H1 (cell line): ENCODE measurements at regions not wholly inside any gene's neighbourhood (a gene's known extent, or its start where the extent isn't known, plus 50 kb on each side); places are given as distances from the start of the nearest gene placed in this dataset.

ENCODE experiments used
- CTCF ChIA-PET: fragments of 300-600 bp; sonication (Branson Sonifier 250); formaldehyde crosslinking; loops from one replicate; lab custom pipeline; 2021; ENCODE audit not compliant: partially characterized antibody; lab: Charles Lee
- POLR2A ChIA-PET: fragments of 300-600 bp; sonication (Branson Sonifier 250); formaldehyde crosslinking; loops from one replicate; lab custom pipeline; 2021; ENCODE audit warnings: inconsistent platforms; ENCODE audit not compliant: partially characterized antibody; lab: Charles Lee
- DNase-seq, 2 experiments: peaks; one replicate each; pipeline versions ENCODE4 v3.0.0 to v3.0.0-alpha.2; 2010 to 2022; ENCODE audit warnings: low spot score in 2 of 2, low read depth in 1 of 2, mixed read lengths in 1 of 2
- FAIRE-seq: peaks from 2 replicates; lab custom pipeline; 2011; peaks lifted over from hg19 to GRCh38; lab: Jason Lieb, UNC
- H2AFZ ChIP-seq: 2 replicates; pipeline ENCODE4 v1.8.1; 2012; ENCODE audit warnings: low read length, inconsistent platforms
- H2AK5ac ChIP-seq: 2 replicates; pipeline ENCODE4 v1.6.1; 2013; ENCODE audit warnings: low read depth, low read length
- H2BK120ac ChIP-seq: replicated peaks from 2 replicates; pipeline ENCODE3; 2013; ENCODE audit warnings: low read depth, low read length, inconsistent platforms
- H2BK12ac ChIP-seq: 2 replicates; pipeline ENCODE4 v1.6.1; 2013; ENCODE audit warnings: low read depth, low read length
- H2BK15ac ChIP-seq: 2 replicates; pipeline ENCODE4 v1.6.1; 2013; ENCODE audit warnings: low read length
- H2BK20ac ChIP-seq: 2 replicates; pipeline ENCODE4 v1.6.1; 2013; ENCODE audit warnings: low read length
- H2BK5ac ChIP-seq: 2 replicates; pipeline ENCODE4 v1.6.1; 2013; ENCODE audit warnings: low read depth, low read length
- H3K14ac ChIP-seq: 2 replicates; pipeline ENCODE4 v1.6.1; 2013; ENCODE audit warnings: inconsistent platforms; ENCODE audit not compliant: insufficient read length
- H3K18ac ChIP-seq: 2 replicates; pipeline ENCODE4 v1.6.1; 2013; ENCODE audit warnings: low read length; ENCODE audit errors: extremely low read depth
- H3K23ac ChIP-seq: 2 replicates; pipeline ENCODE4 v1.6.1; 2013; ENCODE audit warnings: inconsistent platforms; ENCODE audit not compliant: insufficient read length
- H3K23me2 ChIP-seq: 2 replicates; pipeline ENCODE4 v1.6.1; 2013; ENCODE audit warnings: low read depth, low read length
- H3K27ac ChIP-seq: 2 replicates; pipeline ENCODE4 v1.6.1; 2011; ENCODE audit warnings: low read depth, low read length, inconsistent platforms
- H3K27me3 ChIP-seq, 4 experiments: replicated peaks in 1 of 4; 1 replicate in 1 of 4; 2 replicates in 3 of 4; pipeline versions ENCODE4 v1.6.1 to v1.8.1; 2011 to 2013; ENCODE audit warnings: low read length in 3 of 4, mild to moderate bottlenecking in 3 of 4, inconsistent platforms in 2 of 4, mixed read lengths in 2 of 4, moderate library complexity in 1 of 4; ENCODE audit not compliant: control insufficient read depth in 3 of 4, insufficient read depth in 3 of 4; ENCODE audit errors: extremely low read depth in 1 of 4
- H3K36me3 ChIP-seq, 4 experiments: 2 replicates each; pipeline versions ENCODE4 v1.6.1 to v1.8.1; 2011 to 2013; ENCODE audit warnings: mild to moderate bottlenecking in 4 of 4, low read length in 3 of 4, moderate library complexity in 2 of 4, control low read depth in 1 of 4, inconsistent platforms in 1 of 4; ENCODE audit not compliant: insufficient read depth in 4 of 4, control insufficient read depth in 2 of 4
- H3K4ac ChIP-seq: replicated peaks from 2 replicates; pipeline ENCODE3; 2013; ENCODE audit warnings: low read length, low read depth, mixed read lengths, inconsistent platforms; ENCODE audit not compliant: insufficient read length
- H3K4me1 ChIP-seq, 4 experiments: replicated peaks in 1 of 4; 1 replicate in 1 of 4; 2 replicates in 3 of 4; pipeline versions ENCODE4 v1.6.1 to v1.8.1; 2011 to 2013; ENCODE audit warnings: low read length in 3 of 4, inconsistent platforms in 2 of 4, mixed read lengths in 1 of 4; ENCODE audit not compliant: insufficient read depth in 4 of 4, control insufficient read depth in 3 of 4
- H3K4me2 ChIP-seq, 2 experiments: 2 replicates each; pipeline versions ENCODE4 v1.6.1 to v1.8.1; 2011 to 2013; ENCODE audit warnings: low read depth in 2 of 2, low read length in 2 of 2, control low read depth in 1 of 2, inconsistent platforms in 1 of 2, mild to moderate bottlenecking in 1 of 2; ENCODE audit not compliant: insufficient read depth in 1 of 2
- H3K4me3 ChIP-seq, 4 experiments: fragments of 200-600, 300-600 bp in 1 of 4; sonication (generic), shearing (Covaris generic), sonication (Bioruptor Twin) in 1 of 4; 2 replicates each; pipeline versions ENCODE4 v1.5.1 to v1.8.1; 2011 to 2016; ENCODE audit warnings: low read length in 4 of 4, low read depth in 3 of 4, control low read depth in 2 of 4, inconsistent platforms in 2 of 4, mild to moderate bottlenecking in 2 of 4, mixed read lengths in 1 of 4, moderate library complexity in 1 of 4; ENCODE audit not compliant: insufficient read depth in 2 of 4; ENCODE audit errors: extremely low read depth in 1 of 4
- H3K56ac ChIP-seq: replicated peaks from 2 replicates; pipeline ENCODE3; 2013; ENCODE audit warnings: low read depth, mild to moderate bottlenecking, mixed read lengths, low read length, inconsistent platforms; ENCODE audit not compliant: insufficient read length
- H3K79me1 ChIP-seq: 2 replicates; pipeline ENCODE4 v1.6.1; 2013; ENCODE audit warnings: low read depth, low read length, control low read depth
- H3K79me2 ChIP-seq, 2 experiments: 2 replicates each; pipeline versions ENCODE4 v1.6.1 to v1.8.1; 2012 to 2013; ENCODE audit warnings: low read length in 2 of 2, mild to moderate bottlenecking in 2 of 2, inconsistent platforms in 1 of 2; ENCODE audit not compliant: insufficient read depth in 2 of 2, control insufficient read depth in 1 of 2
- H3K9ac ChIP-seq, 4 experiments: replicated peaks in 1 of 4; 1 replicate in 1 of 4; 2 replicates in 3 of 4; pipeline versions ENCODE4 v1.6.1 to v1.8.1; 2011 to 2013; ENCODE audit warnings: low read depth in 3 of 4, low read length in 3 of 4, control low read depth in 2 of 4, mild to moderate bottlenecking in 2 of 4, moderate library complexity in 2 of 4, inconsistent platforms in 1 of 4; ENCODE audit errors: extremely low read depth in 1 of 4
- H3K9me3 ChIP-seq, 2 experiments: 2 replicates each; pipeline versions ENCODE4 v1.6.1 to v1.8.1; 2012 to 2013; ENCODE audit warnings: mild to moderate bottlenecking in 2 of 2, moderate library complexity in 2 of 2, control low read depth in 1 of 2, inconsistent platforms in 1 of 2, low read depth in 1 of 2, low read length in 1 of 2, mixed read lengths in 1 of 2; ENCODE audit not compliant: insufficient read depth in 2 of 2
- H4K20me1 ChIP-seq, 2 experiments: replicated peaks in 1 of 2; 2 replicates each; pipeline versions ENCODE3 to v1.8.1; 2011 to 2013; ENCODE audit warnings: inconsistent platforms in 2 of 2, low read length in 2 of 2, mild to moderate bottlenecking in 1 of 2; ENCODE audit not compliant: insufficient read depth in 2 of 2, control insufficient read depth in 1 of 2
- H4K5ac ChIP-seq: 2 replicates; pipeline ENCODE4 v1.6.1; 2013; ENCODE audit warnings: low read length, low read depth, mixed read lengths, inconsistent platforms; ENCODE audit not compliant: insufficient read length
- H4K8ac ChIP-seq: 2 replicates; pipeline ENCODE4 v1.8.0; 2013; ENCODE audit warnings: mild to moderate bottlenecking, moderate library complexity, low read length, inconsistent platforms; ENCODE audit not compliant: insufficient read depth; ENCODE audit errors: extremely low read depth
- H4K91ac ChIP-seq: replicated peaks from 2 replicates; pipeline ENCODE3; 2013; ENCODE audit warnings: low read length, mixed read lengths, inconsistent platforms; ENCODE audit not compliant: insufficient read length
- CEBPB ChIP-seq: IDR thresholded peaks from 2 replicates; pipeline ENCODE4 v1.6.1; 2012; ENCODE audit warnings: low read depth, low read length
- CTCF ChIP-seq, 3 experiments: IDR thresholded peaks; 1 replicate in 2 of 3; 2 replicates in 1 of 3; pipeline versions ENCODE4 v1.5.1 to v1.6.1; 2011; ENCODE audit warnings: low read length in 3 of 3, mild to moderate bottlenecking in 3 of 3, inconsistent platforms in 2 of 3, low read depth in 1 of 3, moderate library complexity in 1 of 3; ENCODE audit not compliant: insufficient read depth in 1 of 3; ENCODE audit errors: control extremely low read depth in 1 of 3
- KDM1A ChIP-seq: fragments of 200-600, 300-600 bp; sonication (generic); IDR thresholded peaks from 2 replicates; pipeline ENCODE4 v1.7.1; 2016; ENCODE audit warnings: mild to moderate bottlenecking, low read length, borderline replicate concordance
- MAFK ChIP-seq: IDR thresholded peaks from 2 replicates; pipeline ENCODE4 v1.6.1; 2012; ENCODE audit warnings: low read depth, mild to moderate bottlenecking, improper control_type of control experiment, low read length
- POLR2AphosphoS5 ChIP-seq: IDR thresholded peaks from 2 replicates; pipeline ENCODE4 v1.6.1; 2011; ENCODE audit warnings: low read depth, low read length
- RAD21 ChIP-seq, 2 experiments: IDR thresholded peaks in 1 of 2; conservative IDR thresholded peaks in 1 of 2; 2 replicates each; pipeline ENCODE4 v1.6.1; 2011; ENCODE audit warnings: low read depth in 2 of 2, low read length in 2 of 2, improper control_type of control experiment in 1 of 2, inconsistent platforms in 1 of 2, mild to moderate bottlenecking in 1 of 2, moderate library complexity in 1 of 2
- TAF7 ChIP-seq: optimal IDR thresholded peaks from 2 replicates; pipeline ENCODE3; 2011; ENCODE audit warnings: low read depth, mild to moderate bottlenecking, inconsistent platforms, low read length, moderate library complexity, borderline replicate concordance
- WGBS, 2 experiments: shearing (Covaris generic) in 1 of 2; methylation state at CpG; one replicate each; pipeline versions ENCODE4 v1.1.6 to v1.1.7; 2013 to 2015; ENCODE audit warnings: low lambda C conversion rate in 2 of 2, mixed read lengths in 2 of 2, inconsistent platforms in 1 of 2, low coverage in 1 of 2, missing lambda C conversion rate in 1 of 2; ENCODE audit not compliant: insufficient replicate concordance in 2 of 2, insufficient coverage in 1 of 2, insufficient read length in 1 of 2; ENCODE audit errors: extremely low coverage in 1 of 2, missing lambda C conversion rate in 1 of 2; 5-methylcytosine and 5-hydroxymethylcytosine counted together

- no peaks in the 10 kb centered on the region for H3K23me2 ChIP-seq
- no peaks in the 10 kb centered on the region for H4K20me1 ChIP-seq
- no peaks in the 10 kb centered on the region for H3K4me1 ChIP-seq
- ChIA-PET POLR2A (interaction anchor here (4.1 kb wide), 1 partner anchor 30 kb away, joined by 14 read pairs; no protein-coding TSS in a partner anchor), CTCF (interaction anchor here (0.6 to 5.1 kb wide), 22 partner anchors 8 to 362 kb away, joined by 3 to 37 read pairs (median 4); no protein-coding TSS in a partner anchor)
- H2AFZ ChIP-seq, result no peak overlapping the region
- no peak overlapping the region for H2AK5ac ChIP-seq
- TF ChIP-seq KDM1A (no peak), MAFK (no peak), RAD21 (IDR thresholded peaks at IDR 0.05 in 1 of 2, conservative IDR thresholded peaks at IDR 0.05 in 1 of 2; ENCODE audit: low read depth in 2 of 2, low read length in 2 of 2) (peak; percentile 35 to 45; a peak in 3 of 4 replicates), POLR2AphosphoS5 (no peak), CEBPB (no peak), CTCF (IDR thresholded peaks at IDR 0.05; ENCODE audit: control extremely low read depth in 1 of 3, insufficient read depth in 1 of 3, low read depth in 1 of 3, low read length in 3 of 3) (peak; percentile 49 to 67 (median 53)), TAF7 (no peak)
- no peak overlapping the region for H3K4me3 ChIP-seq
- H3K4me2 ChIP-seq, result no peak overlapping the region
- no peak overlapping the region for H4K91ac ChIP-seq
- no peak overlapping the region for H3K27ac ChIP-seq
- H3K9ac ChIP-seq, result no peak overlapping the region
- no peaks in the 10 kb centered on the region for H3K36me3 ChIP-seq
- H2BK120ac ChIP-seq, result no peak overlapping the region
- no peak overlapping the region for H4K5ac ChIP-seq
- H3K4ac ChIP-seq, result no peak overlapping the region
- DNase-seq, result peak in 1 of 2 experiments; percentile 68
- H3K18ac ChIP-seq, result no peak overlapping the region
- no peaks in the 10 kb centered on the region for H3K9me3 ChIP-seq
- WGBS, 2 experiments, result 62% methylated on average over 7 of the region's 7 CpGs; no CpG with 5 or more reads in 1 of the 2 experiments
- no peak overlapping the region for H4K8ac ChIP-seq
- no peak overlapping the region for H3K23ac ChIP-seq
- H2BK20ac ChIP-seq, result no peak overlapping the region
- no peak overlapping the region for H3K14ac ChIP-seq
- H2BK15ac ChIP-seq, result no peak overlapping the region
- no peak overlapping the region for H3K56ac ChIP-seq
- no peaks in the 10 kb centered on the region; a peak in 2 of 7 replicates for H3K27me3 ChIP-seq
- H3K79me2 ChIP-seq, result no peaks in the 10 kb centered on the region
- FAIRE-seq, result no peak
- no peak overlapping the region for H2BK12ac ChIP-seq
- H2BK5ac ChIP-seq, result no peak overlapping the region
- no peaks in the 10 kb centered on the region for H3K79me1 ChIP-seq
Measured at GRCh38 chr2:121044412-121044811, 240.6 kb downstream of the TFCP2L1 start.
